HS-27A (cell line): ENCODE measurements at regions not wholly inside any gene's neighbourhood (a gene's known extent, or its start where the extent isn't known, plus 50 kb on each side); places are given as distances from the start of the nearest gene placed in this dataset.

Experiments
- DNase-seq: peaks from one replicate; pipeline ENCODE4 v3.0.0-alpha.2; 2012; ENCODE audit warnings: low read depth, missing footprints

- DNase-seq: no peak
These were observed 705.1 kb downstream of the MED13L start for GRCh38 chr12:115572440-115572839.

DNA sequence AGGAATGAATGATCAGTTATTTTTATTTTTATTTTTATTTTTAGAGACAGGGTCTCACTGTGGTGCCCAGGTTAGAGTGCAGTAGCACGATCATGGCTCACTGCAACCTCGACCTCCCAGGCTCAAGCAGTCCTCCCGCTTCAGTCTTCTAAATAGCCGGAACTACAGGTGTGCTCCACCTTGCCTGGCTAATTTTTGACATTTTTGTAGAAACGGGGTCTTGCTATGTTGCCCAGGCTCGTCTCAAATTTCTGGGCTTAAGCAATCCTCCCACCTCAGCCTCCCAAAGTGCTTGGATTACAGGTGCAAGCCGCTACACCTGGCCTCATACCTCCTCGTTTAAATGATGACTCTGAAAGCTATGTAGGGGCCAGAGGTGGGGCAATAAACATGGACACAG lies 706.0 kb downstream of the MED13L start:
- no peak for DNase-seq

DNA sequence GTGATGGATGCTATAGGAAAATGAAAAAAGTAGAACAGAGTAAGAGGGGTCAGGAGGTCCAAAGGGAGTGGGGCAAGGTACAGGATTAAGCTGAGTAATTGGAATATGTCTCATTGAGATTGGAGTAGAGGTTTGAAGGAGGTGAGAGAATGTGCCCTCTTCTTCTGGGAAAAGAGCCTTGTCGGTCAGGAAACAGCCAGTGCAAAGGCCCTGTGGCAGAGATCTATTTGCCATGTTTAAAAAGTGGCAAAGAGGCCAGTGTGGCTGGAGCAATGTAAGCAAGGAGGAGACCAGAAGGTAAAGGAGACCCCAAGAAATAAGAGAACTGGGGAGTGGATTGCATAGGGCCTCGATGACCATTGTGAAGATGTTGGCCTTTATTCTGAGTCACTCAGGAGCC lies 706.5 kb downstream of the MED13L start:
- DNase-seq: no peak

DNA sequence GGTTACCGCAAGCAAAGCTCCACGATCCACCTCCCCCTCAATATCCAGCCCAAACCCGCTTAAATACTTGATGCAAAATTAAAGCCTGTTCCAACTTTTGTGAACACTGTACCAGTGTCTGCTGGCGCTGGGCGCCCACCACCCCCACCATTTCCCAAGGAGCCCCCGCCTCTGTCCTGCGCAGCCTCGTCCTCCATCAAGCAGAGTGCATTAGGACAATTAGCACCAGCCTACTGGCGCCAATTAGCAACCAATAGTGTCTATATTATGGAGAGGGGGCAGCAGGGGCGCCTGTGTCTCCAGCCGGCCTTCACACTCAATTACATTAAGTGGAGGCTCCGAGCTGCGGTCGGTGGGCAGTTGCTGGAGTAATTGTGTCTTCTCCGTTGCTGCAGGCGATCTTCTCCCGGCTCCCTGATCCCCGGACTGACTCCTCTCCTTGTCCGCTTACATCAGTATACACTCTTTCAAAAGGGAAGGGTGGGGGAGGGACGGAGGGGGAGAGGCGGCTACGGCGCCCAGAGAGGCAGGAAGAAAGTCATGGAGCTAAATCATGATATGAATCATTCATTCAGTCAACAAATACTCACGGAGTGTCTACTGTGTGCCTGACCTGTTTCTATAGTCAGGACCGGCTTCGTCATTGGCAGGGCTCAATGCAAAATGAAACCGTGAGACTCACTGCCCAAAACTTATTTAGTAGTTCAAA lies 707.3 kb downstream of the MED13L start:
- DNase-seq: no peak

- DNase-seq: no peak
These were observed 708.0 kb downstream of the MED13L start for GRCh38 chr12:115569345-115570068.

DNA sequence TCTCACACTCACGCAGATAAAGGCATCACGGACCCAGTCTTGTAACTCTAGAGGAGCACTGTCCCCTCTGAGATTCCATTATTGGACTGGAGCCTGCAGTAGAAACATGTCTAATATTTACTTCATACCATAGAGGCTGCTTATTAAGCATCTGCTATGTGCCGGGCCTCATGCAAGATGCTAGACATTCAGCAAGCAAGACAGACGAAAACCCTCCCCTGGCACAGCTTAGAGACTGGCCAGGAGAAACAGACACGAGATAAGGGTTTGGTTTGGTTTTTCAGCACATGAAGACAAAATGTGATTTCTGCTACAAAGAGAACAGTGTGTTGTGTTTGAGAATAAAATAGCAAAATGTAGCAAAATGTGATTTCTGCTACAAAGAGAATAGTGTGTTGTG lies 719.2 kb downstream of the MED13L start:
- no peak for DNase-seq

DNA sequence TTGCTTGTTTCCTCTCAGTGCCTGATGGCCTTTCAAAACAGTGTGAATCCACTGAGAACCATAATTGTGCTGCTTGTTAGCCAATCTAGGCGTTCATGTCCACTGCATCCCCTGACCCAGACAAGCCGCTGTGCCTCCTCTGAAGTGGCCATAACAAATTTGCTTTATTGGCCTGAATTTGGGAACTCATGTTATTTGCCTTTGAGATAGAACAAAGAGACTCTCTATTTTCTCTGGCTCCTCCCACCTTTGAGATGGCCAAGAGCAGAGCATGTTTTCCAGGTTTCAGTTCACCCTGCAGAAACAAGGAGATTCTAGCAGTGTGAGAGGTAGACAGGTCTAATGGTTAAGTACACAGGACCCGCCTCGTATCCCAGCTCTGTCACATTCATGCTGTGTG lies 723.9 kb downstream of the MED13L start:
- DNase-seq: no peak

DNA sequence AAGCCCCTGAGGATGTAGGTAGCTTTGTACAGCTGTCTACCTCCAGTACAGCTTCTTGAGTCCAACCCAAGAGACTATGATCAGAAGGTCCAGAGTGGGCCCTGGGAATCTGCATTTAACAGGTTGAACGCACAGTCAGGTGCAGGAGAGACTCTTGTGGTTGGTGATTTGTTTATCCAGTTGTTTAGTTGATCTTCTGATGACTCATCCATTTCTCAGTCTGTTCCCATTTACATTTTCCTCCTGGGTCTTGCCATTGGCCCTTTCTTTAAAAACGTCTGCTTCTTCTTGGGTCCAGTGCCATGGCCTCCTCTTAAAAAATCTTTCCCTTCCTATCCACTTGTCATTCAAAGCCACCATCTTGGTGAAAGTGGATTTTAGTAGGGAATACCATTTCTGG lies 734.2 kb downstream of the MED13L start:
- no peak for DNase-seq

GRCh38 chr12:115542656-115543055 lies 734.8 kb downstream of the MED13L start:
- no peak for DNase-seq

DNA sequence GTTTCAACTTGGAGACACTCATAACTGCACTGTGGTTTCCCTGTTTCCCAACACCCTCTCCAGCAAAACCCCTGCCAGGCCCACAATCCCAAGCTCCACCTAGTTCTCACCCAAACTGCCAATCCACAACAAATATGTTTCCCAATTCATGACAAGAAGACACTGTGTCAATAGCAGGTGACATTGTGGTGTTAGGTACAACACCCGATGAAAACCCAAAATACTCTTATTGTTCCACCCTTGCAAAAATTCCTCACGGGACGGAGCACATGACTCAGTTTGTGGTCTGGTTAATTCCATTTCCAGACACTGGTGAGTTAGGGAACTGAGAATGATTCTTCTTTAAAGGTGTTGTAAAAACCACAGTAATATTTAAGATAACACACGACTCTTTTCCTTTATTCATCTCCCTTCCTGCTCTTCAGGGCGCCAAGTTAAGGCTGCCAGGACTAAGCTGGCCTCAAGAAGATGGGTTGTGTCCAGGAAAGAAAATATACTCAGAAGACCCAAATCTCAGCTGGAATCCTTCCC lies 735.5 kb downstream of the MED13L start:
- DNase-seq: no peak

DNA sequence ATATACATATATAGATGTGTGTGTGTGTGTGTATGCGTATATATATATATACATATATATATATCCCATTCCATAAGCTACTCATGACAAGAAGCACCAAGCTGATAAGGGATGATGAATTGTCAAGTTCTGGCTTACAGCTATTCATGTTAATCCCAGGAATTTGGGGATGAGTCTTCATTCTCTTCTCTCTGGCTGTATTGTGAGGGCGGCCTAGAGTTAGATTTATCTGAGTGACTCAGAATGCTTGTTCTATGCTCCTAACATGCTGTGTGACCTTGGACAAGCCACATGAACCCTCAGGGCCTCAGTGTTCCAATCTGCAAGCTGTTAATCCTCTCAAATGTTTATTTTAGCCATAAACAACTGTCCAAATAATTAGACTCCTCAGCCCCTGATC lies 749.0 kb downstream of the MED13L start:
- DNase-seq: no peak

DNA sequence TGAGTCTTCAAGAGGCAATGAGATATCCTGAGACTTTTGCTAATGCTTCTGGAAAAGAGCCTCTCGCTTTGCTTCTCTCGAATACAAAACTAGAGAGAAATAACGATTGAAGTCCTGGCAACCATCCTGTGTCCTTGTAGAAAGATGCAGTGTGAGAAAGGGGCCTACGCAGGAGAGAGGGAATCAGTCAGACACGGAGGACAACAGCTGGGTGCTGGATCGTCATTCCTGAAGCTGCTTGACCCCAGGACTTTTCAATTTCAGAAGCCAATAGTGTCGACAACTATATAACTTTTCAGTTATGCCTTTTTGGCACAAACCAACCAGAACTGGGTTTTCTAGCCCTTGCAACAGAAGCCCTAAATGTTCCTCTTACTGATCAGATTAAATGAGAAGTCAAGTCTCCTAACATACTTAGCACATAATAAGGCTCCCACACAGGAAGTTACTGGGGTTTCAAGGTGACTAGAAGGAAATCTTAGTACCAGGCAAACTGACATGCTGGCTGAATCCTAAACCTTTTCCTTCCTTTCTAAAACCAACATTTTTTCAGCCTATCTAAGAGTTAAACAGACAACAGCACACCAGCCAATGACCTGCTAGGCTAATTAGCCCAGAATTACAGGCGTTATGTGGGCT lies 755.6 kb downstream of the MED13L start:
- no peak for DNase-seq

- DNase-seq: no peak
These were observed 757.6 kb downstream of the MED13L start for GRCh38 chr12:115519887-115520286.

GRCh38 chr12:115519359-115519758 lies 758.1 kb downstream of the MED13L start:
- no peak for DNase-seq

DNA sequence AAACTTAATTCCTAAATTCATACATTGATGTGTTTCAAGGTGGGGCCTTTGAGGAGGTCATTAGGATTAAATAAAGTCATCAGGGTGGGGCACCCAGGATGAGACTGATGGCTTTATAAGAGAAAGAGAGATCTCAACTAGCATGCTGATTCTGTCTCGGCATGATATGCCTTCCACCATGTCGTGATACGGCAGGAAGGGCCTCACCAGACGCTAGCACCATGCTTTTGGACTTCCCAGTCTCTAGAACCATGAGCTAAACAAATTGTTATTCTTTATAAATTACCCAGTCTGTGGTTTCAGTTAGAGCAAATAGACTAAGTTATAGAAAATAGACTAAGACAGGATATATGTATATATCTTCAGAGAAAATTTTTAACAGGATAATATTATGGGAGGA lies 759.6 kb downstream of the MED13L start:
- no peak for DNase-seq

DNA sequence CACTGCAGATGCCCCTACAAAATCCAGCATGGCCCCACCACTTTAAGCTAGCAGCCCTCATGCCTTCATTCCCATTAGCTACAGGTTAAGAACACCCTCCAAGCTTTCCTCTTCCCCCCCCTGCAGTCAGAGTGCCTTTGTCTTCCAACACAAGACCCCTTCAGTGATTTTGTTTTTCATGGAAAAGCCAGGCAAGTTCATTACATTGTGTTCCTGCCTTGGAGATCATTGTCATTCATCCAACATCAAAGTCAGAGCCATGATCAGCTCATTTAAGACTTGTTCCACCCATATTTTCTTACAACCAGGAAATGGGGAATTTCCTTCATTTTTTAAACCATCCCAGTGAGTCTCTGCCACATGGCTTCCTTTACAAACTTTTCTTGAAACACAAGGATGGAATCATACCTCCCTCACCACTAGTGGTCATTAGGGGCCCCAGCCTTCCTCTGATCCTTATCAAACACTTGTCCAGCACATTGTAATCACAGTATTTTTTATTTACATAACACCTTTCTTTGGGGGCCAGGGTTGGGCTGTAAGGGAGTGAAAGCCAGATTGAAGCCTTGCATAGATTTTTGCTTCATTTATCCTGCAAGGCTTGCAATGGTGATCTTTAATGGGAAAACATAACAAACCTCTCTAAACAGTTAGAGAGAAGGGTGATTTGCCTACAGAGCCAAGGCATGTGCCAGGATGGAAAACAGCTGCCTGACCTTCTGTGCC lies 765.3 kb downstream of the MED13L start:
- DNase-seq: no peak

- no peak for DNase-seq
These were observed 766.2 kb downstream of the MED13L start for GRCh38 chr12:115511305-115511704.

- no peak for DNase-seq
These were observed 768.5 kb downstream of the MED13L start for GRCh38 chr12:115508990-115509389.

GRCh38 chr12:115507951-115508722 lies 769.4 kb downstream of the MED13L start:
- no peak for DNase-seq

GRCh38 chr12:115507560-115507889 lies 770.0 kb downstream of the MED13L start:
- no peak for DNase-seq

- no peak for DNase-seq
These were observed 770.5 kb downstream of the MED13L start for GRCh38 chr12:115506822-115507559.
